Large intestine (tissue), 3 donors: ENCODE measurements at regions not wholly inside any gene's neighbourhood (a gene's known extent, or its start where the extent isn't known, plus 50 kb on each side); places are given as distances from the start of the nearest gene placed in this dataset.

Source experiments
- DNase-seq, 2 donors: peaks; one replicate each; pipeline versions ENCODE4 v3.0.0 to v3.0.0-alpha.2; 2013
- H3K27ac ChIP-seq: one replicate; pipeline ENCODE4 v1.5.1; 2013; ENCODE audit warnings: low read length
- H3K27me3 ChIP-seq: 2 replicates; pipeline ENCODE4 v1.6.1; 2013; ENCODE audit warnings: low read length; ENCODE audit not compliant: control insufficient read depth, insufficient read depth
- H3K36me3 ChIP-seq: 2 replicates; pipeline ENCODE4 v1.6.1; 2013; ENCODE audit warnings: low read length; ENCODE audit not compliant: control insufficient read depth, insufficient read depth
- H3K4me1 ChIP-seq: one replicate; pipeline ENCODE4 v1.6.1; 2013; ENCODE audit warnings: low read length; ENCODE audit not compliant: control insufficient read depth, insufficient read depth
- H3K4me3 ChIP-seq: one replicate; pipeline ENCODE4 v1.5.1; 2013; ENCODE audit warnings: low read length
- H3K9me3 ChIP-seq: one replicate; pipeline ENCODE4 v1.6.1; 2013; ENCODE audit warnings: mild to moderate bottlenecking, low read depth, low read length, moderate library complexity; ENCODE audit not compliant: control insufficient read depth
- WGBS: methylation state at CpG from one replicate; pipeline ENCODE4 v1.1.5; 2013; ENCODE audit warnings: low lambda C conversion rate; ENCODE audit not compliant: insufficient coverage; 5-methylcytosine and 5-hydroxymethylcytosine counted together

DNA sequence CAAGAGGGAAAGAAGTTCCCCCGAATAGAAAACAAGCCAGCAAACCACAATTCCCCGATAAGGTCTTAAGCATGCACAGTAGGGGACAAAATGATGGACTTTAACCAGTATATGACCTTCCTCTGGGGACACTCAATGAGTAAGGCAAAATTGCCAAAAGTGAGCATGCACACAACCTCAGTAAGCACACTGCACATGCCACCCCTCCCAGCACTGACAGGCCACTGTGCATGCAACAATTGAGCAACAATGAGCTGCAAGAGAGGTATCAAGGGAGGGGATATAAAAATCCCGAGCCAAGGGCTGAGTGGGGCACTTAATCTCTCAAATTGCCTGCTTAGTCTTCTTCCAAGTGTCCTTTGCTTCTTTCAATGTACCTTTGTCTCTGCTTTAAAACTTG, 935.8 kb upstream of the SLC39A10 start:
- no peaks in the 10 kb centered on the region for H3K36me3 ChIP-seq
- H3K27ac ChIP-seq = no peak overlapping the region
- no peaks in the 10 kb centered on the region for H3K9me3 ChIP-seq
- no peaks in the 10 kb centered on the region for H3K4me1 ChIP-seq
- no peak for DNase-seq
- H3K27me3 ChIP-seq = no peaks in the 10 kb centered on the region
- 100% methylated on average over 2 of the region's 3 CpGs for WGBS
- no peak overlapping the region for H3K4me3 ChIP-seq

GRCh38 chr2:194720462-194720861, 936.6 kb upstream of the SLC39A10 start:
- Histone ChIP-seq H3K27ac (no peak overlapping the region), H3K9me3 (no peaks in the 10 kb centered on the region), H3K36me3 (no peaks in the 10 kb centered on the region), H3K4me3 (no peak overlapping the region), H3K27me3 (no peaks in the 10 kb centered on the region), H3K4me1 (no peaks in the 10 kb centered on the region)
- 100% methylated on average over 1 of the region's 2 CpGs for WGBS
- DNase-seq = no peak

GRCh38 chr2:194718881-194719280, 938.1 kb upstream of the SLC39A10 start:
- Histone ChIP-seq H3K27ac (no peak overlapping the region), H3K36me3 (no peaks in the 10 kb centered on the region), H3K4me1 (no peaks in the 10 kb centered on the region), H3K4me3 (no peak overlapping the region), H3K27me3 (no peaks in the 10 kb centered on the region), H3K9me3 (no peaks in the 10 kb centered on the region)
- 100% methylated on average over 1 of the region's 1 CpG for WGBS
- no peak for DNase-seq

- no peaks in the 10 kb centered on the region for H3K36me3 ChIP-seq
- H3K27me3 ChIP-seq = no peaks in the 10 kb centered on the region
- no peaks in the 10 kb centered on the region for H3K4me1 ChIP-seq
- H3K9me3 ChIP-seq = no peaks in the 10 kb centered on the region
- H3K27ac ChIP-seq = no peak overlapping the region
- H3K4me3 ChIP-seq = no peak overlapping the region
- no peak for DNase-seq
- 50% methylated on average over 1 of the region's 1 CpG for WGBS
These were observed 942.5 kb upstream of the SLC39A10 start for GRCh38 chr2:194714541-194714940.

- Histone ChIP-seq H3K9me3 (no peaks in the 10 kb centered on the region), H3K36me3 (no peaks in the 10 kb centered on the region), H3K4me3 (no peak overlapping the region), H3K27ac (no peak overlapping the region), H3K27me3 (no peaks in the 10 kb centered on the region), H3K4me1 (no peaks in the 10 kb centered on the region)
- WGBS = 60% methylated on average over 1 of the region's 3 CpGs
- no peak for DNase-seq
These were observed 947.2 kb upstream of the SLC39A10 start for GRCh38 chr2:194709840-194710239.

DNA sequence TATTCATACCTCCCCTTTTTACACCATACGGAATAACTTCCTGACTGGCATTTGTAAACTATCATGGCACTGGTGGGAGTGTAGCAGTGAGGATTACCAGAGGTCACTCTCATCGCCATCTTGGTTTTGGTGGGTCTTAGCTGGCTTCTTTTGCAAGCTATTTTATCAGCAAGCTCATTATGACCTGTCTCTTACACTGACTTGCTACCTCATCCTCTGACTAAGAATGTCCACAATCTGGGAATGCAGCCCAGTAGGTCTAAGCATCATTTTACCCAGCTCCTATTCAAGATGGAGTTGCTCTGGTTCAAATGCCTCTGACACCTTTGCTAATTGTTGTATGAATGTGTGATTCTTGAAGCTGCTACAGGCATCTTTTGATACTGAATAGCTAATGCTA, 950.8 kb upstream of the SLC39A10 start:
- DNase-seq = no peak
- Histone ChIP-seq H3K36me3 (no peaks in the 10 kb centered on the region), H3K4me3 (no peak overlapping the region)

GRCh38 chr2:194705398-194705797, 951.6 kb upstream of the SLC39A10 start:
- Histone ChIP-seq H3K4me3 (no peak overlapping the region), H3K36me3 (no peaks in the 10 kb centered on the region), H3K9me3 (no peaks in the 10 kb centered on the region), H3K4me1 (no peaks in the 10 kb centered on the region), H3K27me3 (no peaks in the 10 kb centered on the region), H3K27ac (no peak overlapping the region)
- no CpG with 5 or more reads among the region's 2 CpGs for WGBS
- no peak for DNase-seq

More for the DNA sequence above, 950.8 kb upstream of the SLC39A10 start:
- Histone ChIP-seq H3K27me3 (no peaks in the 10 kb centered on the region), H3K9me3 (no peaks in the 10 kb centered on the region), H3K27ac (no peak overlapping the region), H3K4me1 (no peaks in the 10 kb centered on the region)
- no CpG with 5 or more reads among the region's 2 CpGs for WGBS

DNA sequence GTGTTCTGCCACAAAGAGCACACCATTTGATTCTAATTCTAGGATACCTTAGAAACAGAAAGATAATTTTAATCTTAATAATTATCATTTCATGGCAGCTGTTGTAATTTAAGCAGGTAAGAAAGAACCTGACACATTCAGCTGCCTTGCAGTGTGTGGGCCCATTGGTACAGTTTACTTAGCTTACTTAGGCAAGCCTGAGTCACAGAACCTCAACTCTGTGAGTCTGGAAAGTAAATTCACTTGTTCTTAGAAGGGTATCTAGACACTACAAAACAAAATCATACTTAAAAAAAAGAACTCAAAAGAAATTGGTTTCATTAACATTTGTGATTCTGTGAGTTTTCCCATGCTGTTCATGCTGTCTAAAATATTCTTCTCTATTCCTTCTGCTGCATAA, 956.3 kb upstream of the SLC39A10 start:
- Histone ChIP-seq H3K27ac (no peak overlapping the region), H3K4me1 (no peaks in the 10 kb centered on the region), H3K4me3 (no peak overlapping the region), H3K9me3 (no peaks in the 10 kb centered on the region), H3K27me3 (no peaks in the 10 kb centered on the region), H3K36me3 (no peaks in the 10 kb centered on the region)
- no peak for DNase-seq

DNA sequence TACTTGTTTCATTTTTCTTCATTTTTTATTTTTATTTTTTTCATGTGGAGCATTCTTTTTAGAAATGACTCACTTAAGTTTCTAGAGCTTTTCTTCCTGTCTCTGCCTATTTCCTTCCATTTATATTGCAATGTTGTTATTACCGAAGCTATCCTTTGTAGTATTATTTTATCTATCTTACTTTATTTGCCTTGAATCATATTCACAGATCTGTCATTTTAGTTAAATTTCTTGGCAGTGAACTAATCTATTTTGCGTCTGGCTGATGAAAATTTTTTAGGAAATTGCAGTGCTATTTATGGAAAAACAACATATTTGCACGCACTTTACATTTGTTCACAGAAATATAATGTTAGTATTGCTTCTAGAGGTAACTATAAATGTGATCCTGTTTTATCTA, 956.9 kb upstream of the SLC39A10 start:
- Histone ChIP-seq H3K4me1 (no peaks in the 10 kb centered on the region), H3K9me3 (no peaks in the 10 kb centered on the region), H3K27ac (no peak overlapping the region), H3K27me3 (no peaks in the 10 kb centered on the region), H3K36me3 (no peaks in the 10 kb centered on the region), H3K4me3 (no peak overlapping the region)
- 100% methylated on average over 1 of the region's 3 CpGs for WGBS
- DNase-seq = no peak

- Histone ChIP-seq H3K27me3 (no peaks in the 10 kb centered on the region), H3K27ac (no peak overlapping the region), H3K9me3 (no peaks in the 10 kb centered on the region), H3K4me3 (no peak overlapping the region), H3K4me1 (no peaks in the 10 kb centered on the region), H3K36me3 (no peaks in the 10 kb centered on the region)
- DNase-seq = no peak
- no CpG with 5 or more reads among the region's 3 CpGs for WGBS
These were observed 959.0 kb upstream of the SLC39A10 start for GRCh38 chr2:194698012-194698411.

DNA sequence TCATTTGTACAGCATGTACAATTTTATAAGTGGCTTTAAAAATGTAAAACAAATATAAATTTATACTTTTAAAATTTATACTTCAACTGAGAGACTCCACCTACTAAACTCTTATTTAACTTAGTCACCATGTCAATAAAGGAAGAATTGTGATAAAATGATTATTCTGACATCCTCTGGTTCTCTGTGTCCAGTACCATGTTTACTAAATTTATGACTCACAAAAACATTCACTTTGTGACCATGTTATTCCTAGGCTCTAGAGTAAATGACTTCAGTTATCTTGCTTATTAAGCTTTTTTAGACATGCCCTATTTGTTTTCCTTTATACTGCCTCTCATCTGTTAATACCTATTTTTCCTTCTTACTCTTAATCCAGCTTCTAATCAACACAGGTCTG, 959.6 kb upstream of the SLC39A10 start:
- Histone ChIP-seq H3K27me3 (no peaks in the 10 kb centered on the region), H3K27ac (no peak overlapping the region), H3K9me3 (no peaks in the 10 kb centered on the region), H3K4me3 (no peak overlapping the region), H3K4me1 (no peaks in the 10 kb centered on the region), H3K36me3 (no peaks in the 10 kb centered on the region)
- no peak for DNase-seq
